ENCODE measurements at regions not wholly inside any gene's neighbourhood (a gene's known extent, or its start where the extent isn't known, plus 50 kb on each side); places are given as distances from the start of the nearest gene placed in this dataset.

DNA sequence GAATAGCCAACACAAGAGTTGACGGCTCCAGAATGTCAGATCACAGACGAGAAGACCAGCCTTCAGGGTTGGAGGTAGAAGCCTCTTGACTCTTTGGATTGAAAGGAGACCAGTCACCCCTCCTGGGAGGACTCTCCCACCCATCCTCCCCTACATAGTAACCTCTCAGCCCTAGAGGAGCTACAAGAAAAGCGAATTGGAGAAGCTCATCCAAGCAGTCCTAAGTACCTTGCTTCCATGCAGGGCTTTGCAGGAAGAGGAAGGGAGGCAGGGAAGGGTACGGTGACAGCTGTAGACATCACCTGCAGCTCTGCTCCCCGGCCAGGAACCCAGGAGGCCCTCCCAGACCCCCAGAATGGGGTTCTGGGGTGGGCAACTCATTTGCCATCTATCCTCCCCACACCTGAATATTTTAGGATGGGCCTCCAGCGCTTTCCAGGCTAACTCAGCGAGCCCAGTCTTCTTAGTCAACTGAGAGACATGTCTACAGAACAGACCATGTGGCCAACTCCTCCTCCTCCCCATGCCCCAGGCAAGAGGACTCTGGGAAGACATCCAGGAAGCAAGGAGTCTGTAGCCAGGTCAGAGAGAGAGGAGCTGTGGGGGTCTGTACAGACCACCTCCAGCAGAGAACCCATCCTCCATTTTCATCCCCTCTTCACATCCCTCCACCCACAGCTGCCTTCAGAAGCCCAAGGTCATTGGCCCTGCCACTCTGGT, 55.6 kb upstream of the LBX1 start:
- WGBS, 4 donors = 55 to 78% (median 66%) methylated on average over 5 to 7 of the region's 7 CpGs
- intact Hi-C loops (cut with DNase I) = loop anchor here in 1 of 2 donors (5.0 kb wide), 1 partner anchor 68 kb away; no protein-coding TSS in a partner anchor
- TF ChIP-seq, protein P1, sequence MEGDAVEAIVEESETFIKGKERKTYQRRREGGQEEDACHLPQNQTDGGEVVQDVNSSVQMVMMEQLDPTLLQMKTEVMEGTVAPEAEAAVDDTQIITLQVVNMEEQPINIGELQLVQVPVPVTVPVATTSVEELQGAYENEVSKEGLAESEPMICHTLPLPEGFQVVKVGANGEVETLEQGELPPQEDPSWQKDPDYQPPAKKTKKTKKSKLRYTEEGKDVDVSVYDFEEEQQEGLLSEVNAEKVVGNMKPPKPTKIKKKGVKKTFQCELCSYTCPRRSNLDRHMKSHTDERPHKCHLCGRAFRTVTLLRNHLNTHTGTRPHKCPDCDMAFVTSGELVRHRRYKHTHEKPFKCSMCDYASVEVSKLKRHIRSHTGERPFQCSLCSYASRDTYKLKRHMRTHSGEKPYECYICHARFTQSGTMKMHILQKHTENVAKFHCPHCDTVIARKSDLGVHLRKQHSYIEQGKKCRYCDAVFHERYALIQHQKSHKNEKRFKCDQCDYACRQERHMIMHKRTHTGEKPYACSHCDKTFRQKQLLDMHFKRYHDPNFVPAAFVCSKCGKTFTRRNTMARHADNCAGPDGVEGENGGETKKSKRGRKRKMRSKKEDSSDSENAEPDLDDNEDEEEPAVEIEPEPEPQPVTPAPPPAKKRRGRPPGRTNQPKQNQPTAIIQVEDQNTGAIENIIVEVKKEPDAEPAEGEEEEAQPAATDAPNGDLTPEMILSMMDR (IDR thresholded peaks at IDR 0.05) = no peak
- Histone ChIP-seq H3K9me3 (replicated peaks in 1 of 3) (no peaks in the 10 kb centered on the region), H3K36me3 (replicated peaks in 1 of 2) (no peaks in the 10 kb centered on the region), H3K27ac (no peak overlapping the region), H3K4me1 (replicated peaks in 1 of 2) (no peaks in the 10 kb centered on the region), H3K4me3 (no peak overlapping the region), H3K27me3 (peaks cover 37% of the 10 kb centered on the region)
- no peak for DNase-seq

DNA sequence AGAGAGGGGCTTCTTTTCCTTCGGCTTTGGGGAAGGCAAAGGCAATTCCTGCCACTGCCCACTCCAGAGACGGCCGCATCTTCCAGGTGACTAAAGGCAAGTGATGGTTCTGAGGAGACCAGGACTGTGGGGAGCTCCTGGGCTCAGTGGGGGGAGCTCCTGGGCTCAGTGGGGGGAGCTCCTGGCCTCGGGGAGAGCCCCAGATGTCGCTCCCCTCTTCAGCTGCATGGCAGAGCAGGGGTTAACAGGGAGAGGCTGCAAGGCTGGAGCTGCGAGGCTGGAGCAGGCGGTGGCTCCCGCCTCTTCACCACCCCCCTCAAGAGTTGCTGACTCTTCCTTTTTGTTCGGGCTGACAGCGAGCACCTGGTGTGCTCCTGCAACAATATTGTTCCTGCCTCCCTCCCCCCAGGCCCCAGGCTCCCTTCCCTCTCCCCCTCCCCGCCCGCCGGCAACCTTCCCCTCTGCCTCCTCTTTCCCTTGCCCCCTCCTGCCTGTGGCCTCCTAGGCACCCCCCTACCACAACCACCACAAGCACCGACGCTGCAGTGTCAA, 56.3 kb upstream of the LBX1 start:
- no peak overlapping the region for H3K4me3 ChIP-seq
- no peak overlapping the region for H3K27ac ChIP-seq
- intact Hi-C loops (cut with DNase I) = loop anchor here in 1 of 2 donors (5.0 kb wide), 1 partner anchor 68 kb away; no protein-coding TSS in a partner anchor
- DNase-seq = no peak
- no peaks in the 10 kb centered on the region for H3K36me3 ChIP-seq (replicated peaks in 1 of 2)
- H3K27me3 ChIP-seq = peaks cover 37% of the 10 kb centered on the region
- 29 to 46% (median 35%) methylated on average over 9 to 15 of the region's 15 CpGs for WGBS, 4 donors
- TF ChIP-seq POLR2A (IDR thresholded peaks at IDR 0.05) = no peak
- TF ChIP-seq, protein P1 (IDR thresholded peaks at IDR 0.05) = no peak
- no peaks in the 10 kb centered on the region for H3K4me1 ChIP-seq (replicated peaks in 1 of 2)
- no peaks in the 10 kb centered on the region for H3K9me3 ChIP-seq (replicated peaks in 1 of 3)

DNA sequence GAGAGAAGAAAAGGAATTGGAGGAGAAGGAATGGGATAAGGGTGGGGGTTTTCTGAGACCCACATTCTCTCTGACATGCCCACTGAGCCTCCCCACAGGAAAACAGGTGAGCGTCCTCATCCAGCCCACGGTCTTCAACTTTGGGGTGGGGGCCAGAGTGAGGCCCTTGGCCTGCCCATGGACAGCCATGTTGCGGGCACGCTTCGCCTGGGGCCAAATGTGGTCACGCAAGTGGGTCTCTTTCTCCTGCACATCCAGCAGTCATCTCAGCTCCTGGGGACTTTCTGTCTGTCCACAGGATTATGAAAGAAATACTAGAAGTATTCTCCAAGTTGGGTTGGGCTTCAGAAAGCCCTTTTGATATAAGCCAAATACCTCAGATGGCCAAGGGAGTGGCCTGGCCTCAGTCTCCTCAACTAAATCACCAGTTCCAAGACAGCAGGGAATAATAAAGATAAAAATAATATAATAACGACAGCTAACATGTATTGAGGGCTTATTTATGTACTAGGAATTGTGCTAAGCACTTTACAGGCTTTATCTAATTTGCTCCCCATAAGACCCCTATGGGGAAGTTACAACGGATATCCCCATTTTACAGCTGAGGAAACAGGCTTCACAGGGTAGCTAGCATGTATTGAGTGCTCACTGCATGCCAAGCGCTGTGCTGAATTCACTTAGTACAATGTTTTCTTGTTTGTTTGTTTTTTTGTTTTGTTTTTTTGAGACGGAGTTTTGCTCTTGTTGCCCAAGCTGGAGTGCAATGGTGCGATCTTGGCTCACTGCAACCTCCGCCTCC, 57.2 kb upstream of the LBX1 start:
- DNase-seq = no peak
- H3K4me1 ChIP-seq (replicated peaks in 1 of 2) = peaks cover 0 to 3% of the 10 kb centered on the region in 2 donors
- H3K4me3 ChIP-seq = no peak overlapping the region
- H3K27me3 ChIP-seq = peaks cover 37% of the 10 kb centered on the region
- intact Hi-C loops (cut with DNase I) = loop anchor here in 1 of 2 donors (5.0 kb wide), 1 partner anchor 69 kb away; no protein-coding TSS in a partner anchor
- no peaks in the 10 kb centered on the region for H3K9me3 ChIP-seq (replicated peaks in 1 of 3)
- H3K27ac ChIP-seq = no peak overlapping the region
- WGBS, 4 donors = 64 to 81% (median 74%) methylated on average over 8 to 12 of the region's 12 CpGs
- H3K36me3 ChIP-seq (replicated peaks in 1 of 2) = no peaks in the 10 kb centered on the region
- TF ChIP-seq, protein P1 (IDR thresholded peaks at IDR 0.05) = no peak
- no peak for TF ChIP-seq POLR2A (IDR thresholded peaks at IDR 0.05)

Measured in adrenal gland (tissue), 9 donors.